Tibial artery (tissue), 4 donors: ENCODE measurements at regions not wholly inside any gene's neighbourhood (a gene's known extent, or its start where the extent isn't known, plus 50 kb on each side); places are given as distances from the start of the nearest gene placed in this dataset.
"Not testable (repeated sequence)": the region's sequence is repeated elsewhere in the genome, so short reads cannot be mapped to it uniquely, and the experiment has no call there.

Experiments
- DNase-seq, 2 donors: peaks; one replicate each; pipeline ENCODE4 v3.0.0-alpha.2; 2019
- H3K27ac ChIP-seq, 2 donors: fragments of 200-600 bp; sonication (generic) in 1 of 2; 1 replicate in 1 of 2; 2 replicates in 1 of 2; pipeline ENCODE4 v1.5.1; 2018 to 2019; ENCODE audit warnings: mild to moderate bottlenecking in 1 of 2
- H3K27me3 ChIP-seq, 2 donors: fragments of 200-600 bp; sonication (generic) in 1 of 2; one replicate each; pipeline versions ENCODE4 v1.5.1 to v1.6.0; 2016 to 2019
- H3K36me3 ChIP-seq, 3 donors: fragments of 200-600 bp; sonication (generic) in 2 of 3; one replicate each; pipeline ENCODE4 v1.5.1; 2016 to 2019; ENCODE audit warnings: mild to moderate bottlenecking in 2 of 3
- H3K4me1 ChIP-seq, 4 donors: fragments of 200-600 bp; sonication (generic) in 2 of 4; 1 replicate in 3 of 4; 2 replicates in 1 of 4; pipeline ENCODE4 v1.5.1; 2016 to 2019
- H3K4me3 ChIP-seq, 2 donors: fragments of 200-600 bp; sonication (generic) in 1 of 2; 1 replicate in 1 of 2; 2 replicates in 1 of 2; pipeline ENCODE4 v1.5.1; 2018 to 2019; ENCODE audit warnings: mild to moderate bottlenecking in 2 of 2
- H3K9me3 ChIP-seq, 3 donors: fragments of 200-600 bp; sonication (generic) in 1 of 3; one replicate each; pipeline ENCODE4 v1.5.1; 2016 to 2019
- CTCF ChIP-seq, 2 experiments: fragments of 200-600 bp in 1 of 2; fragments of 450-650 bp in 1 of 2; IDR thresholded peaks; one replicate each; pipeline ENCODE4 v1.5.1; 2017 to 2019; ENCODE audit warnings: antibody characterized with exemption in 2 of 2, mild to moderate bottlenecking in 1 of 2, moderate library complexity in 1 of 2
- intact Hi-C: fragments of 100-400 bp; cut with DNase I; formaldehyde crosslinking; loops from one replicate; pipeline ENCODE4 v1.15.0; 2023; ENCODE audit warnings: low total_unique reads

GRCh38 chr5:18720002-18720401 lies 1085.7 kb downstream of the TAF11L14 start:
- no peak for TF ChIP-seq CTCF (IDR thresholded peaks at IDR 0.05)
- Histone ChIP-seq H3K4me1 (no peaks in the 10 kb centered on the region), H3K36me3 (no peaks in the 10 kb centered on the region), H3K4me3 (no peak overlapping the region), H3K9me3 (no peaks in the 10 kb centered on the region), H3K27ac (no peak overlapping the region), H3K27me3 (no peaks in the 10 kb centered on the region)
- intact Hi-C loops: no loop called here
- no peak for DNase-seq

- no peak for DNase-seq
- intact Hi-C loops: no loop called here
- no peak for TF ChIP-seq CTCF (IDR thresholded peaks at IDR 0.05)
Measured at GRCh38 chr5:18732556-18733479, 1098.6 kb downstream of the TAF11L14 start.

GRCh38 chr5:18736051-18736398 lies 1101.8 kb downstream of the TAF11L14 start:
- Histone ChIP-seq H3K9me3 (no peaks in the 10 kb centered on the region), H3K27me3 (no peaks in the 10 kb centered on the region), H3K4me1 (no peaks in the 10 kb centered on the region), H3K36me3 (no peaks in the 10 kb centered on the region), H3K27ac (no peak overlapping the region), H3K4me3 (no peak overlapping the region)
- DNase-seq: no peak
- TF ChIP-seq CTCF (IDR thresholded peaks at IDR 0.05): no peak
- intact Hi-C loops: no loop called here

More at GRCh38 chr5:18732556-18733479, 1098.6 kb downstream of the TAF11L14 start:
- Histone ChIP-seq H3K27ac (no peak overlapping the region), H3K4me1 (no peaks in the 10 kb centered on the region), H3K36me3 (no peaks in the 10 kb centered on the region), H3K27me3 (no peaks in the 10 kb centered on the region), H3K4me3 (no peak overlapping the region), H3K9me3 (no peaks in the 10 kb centered on the region)

GRCh38 chr5:18736736-18737135 lies 1102.5 kb downstream of the TAF11L14 start:
- H3K9me3 ChIP-seq, H3K27me3 ChIP-seq, intact Hi-C loops, H3K4me1 ChIP-seq, DNase-seq, H3K4me3 ChIP-seq, H3K36me3 ChIP-seq, H3K27ac ChIP-seq: not testable (repeated sequence)

GRCh38 chr5:18740301-18740700 lies 1106.0 kb downstream of the TAF11L14 start:
- intact Hi-C loops: no loop called here
- no peak for TF ChIP-seq CTCF (IDR thresholded peaks at IDR 0.05)
- H3K9me3 ChIP-seq: no peaks in the 10 kb centered on the region
- H3K27me3 ChIP-seq: no peaks in the 10 kb centered on the region
- H3K4me3 ChIP-seq: no peak overlapping the region
- H3K4me1 ChIP-seq: no peaks in the 10 kb centered on the region
- no peak overlapping the region for H3K27ac ChIP-seq
- no peak for DNase-seq
- H3K36me3 ChIP-seq: no peaks in the 10 kb centered on the region

GRCh38 chr5:18742830-18743229 lies 1108.6 kb downstream of the TAF11L14 start:
- H3K27me3 ChIP-seq: no peaks in the 10 kb centered on the region
- H3K27ac ChIP-seq: no peak overlapping the region
- intact Hi-C loops: no loop called here
- H3K9me3 ChIP-seq: no peaks in the 10 kb centered on the region
- no peaks in the 10 kb centered on the region for H3K4me1 ChIP-seq
- TF ChIP-seq CTCF (IDR thresholded peaks at IDR 0.05): no peak
- no peak overlapping the region for H3K4me3 ChIP-seq
- H3K36me3 ChIP-seq: no peaks in the 10 kb centered on the region
- DNase-seq: no peak
